KMS-11 (cell line): ENCODE measurements at regions not wholly inside any gene's neighbourhood (a gene's known extent, or its start where the extent isn't known, plus 50 kb on each side); places are given as distances from the start of the nearest gene placed in this dataset.

Source experiments
- H2AFZ ChIP-seq: fragments of 200-600 bp; sonication (generic); 2 replicates; pipeline ENCODE4 v1.6.1; 2016; ENCODE audit warnings: antibody characterized with exemption, mixed run types, low read depth
- H3K27ac ChIP-seq: fragments of 200-600 bp; sonication (generic); 2 replicates; pipeline ENCODE4 v1.6.1; 2016; ENCODE audit warnings: mild to moderate bottlenecking, mixed run types
- H3K27me3 ChIP-seq: fragments of 200-600 bp; sonication (generic); 2 replicates; pipeline ENCODE4 v1.6.1; 2017; ENCODE audit warnings: mild to moderate bottlenecking, low read depth, mixed run types, moderate library complexity; ENCODE audit not compliant: insufficient read depth
- H3K36me3 ChIP-seq: fragments of 200-600 bp; sonication (generic); 2 replicates; pipeline ENCODE4 v1.6.1; 2017; ENCODE audit warnings: mild to moderate bottlenecking, mixed run types; ENCODE audit not compliant: insufficient read depth
- H3K4me1 ChIP-seq: fragments of 200-600 bp; sonication (generic); 2 replicates; pipeline ENCODE4 v1.6.1; 2016; ENCODE audit warnings: mild to moderate bottlenecking, low read depth, mixed run types; ENCODE audit not compliant: poor library complexity, severe bottlenecking
- H3K4me2 ChIP-seq: fragments of 200-600 bp; sonication (generic); 2 replicates; pipeline ENCODE4 v1.7.0; 2016; ENCODE audit warnings: mild to moderate bottlenecking, mixed run types
- H3K4me3 ChIP-seq: fragments of 200-600 bp; sonication (generic); IDR thresholded peaks from 2 replicates; pipeline ENCODE4 v1.6.1; 2017; ENCODE audit warnings: low read depth, low read length, mixed read lengths; ENCODE audit not compliant: insufficient read depth
- H3K79me2 ChIP-seq: fragments of 200-600 bp; sonication (generic); 2 replicates; pipeline ENCODE4 v1.6.1; 2016; ENCODE audit warnings: low read depth, mixed run types; ENCODE audit not compliant: insufficient read depth
- H3K9ac ChIP-seq: fragments of 200-600 bp; sonication (generic); 2 replicates; pipeline ENCODE4 v1.6.1; 2016; ENCODE audit warnings: mild to moderate bottlenecking, mixed run types
- H4K20me1 ChIP-seq: fragments of 200-600 bp; sonication (generic); 2 replicates; pipeline ENCODE4 v1.6.1; 2016; ENCODE audit warnings: mild to moderate bottlenecking, mixed run types; ENCODE audit not compliant: insufficient read depth
- TF ChIP-seq, protein P1 (sequence below): fragments of 200-600 bp; sonication (generic); conservative IDR thresholded peaks from 2 replicates; pipeline ENCODE4 v1.6.1; 2017; ENCODE audit warnings: low read depth, mild to moderate bottlenecking, antibody characterized with exemption, low read length, moderate library complexity, mixed read lengths

GRCh38 chr2:217218269-217219163 lies 358.7 kb upstream of the TNP1 start:
- H3K79me2 ChIP-seq, result no peaks in the 10 kb centered on the region
- peaks cover 31% of the 10 kb centered on the region for H3K4me1 ChIP-seq
- no peaks in the 10 kb centered on the region for H3K27me3 ChIP-seq
- no peak overlapping the region for H3K9ac ChIP-seq
- H3K4me2 ChIP-seq, result peak overlapping the region; percentile 12; the same call in 1 of the 2 replicates
- no peak overlapping the region for H3K27ac ChIP-seq
- TF ChIP-seq, protein P1, sequence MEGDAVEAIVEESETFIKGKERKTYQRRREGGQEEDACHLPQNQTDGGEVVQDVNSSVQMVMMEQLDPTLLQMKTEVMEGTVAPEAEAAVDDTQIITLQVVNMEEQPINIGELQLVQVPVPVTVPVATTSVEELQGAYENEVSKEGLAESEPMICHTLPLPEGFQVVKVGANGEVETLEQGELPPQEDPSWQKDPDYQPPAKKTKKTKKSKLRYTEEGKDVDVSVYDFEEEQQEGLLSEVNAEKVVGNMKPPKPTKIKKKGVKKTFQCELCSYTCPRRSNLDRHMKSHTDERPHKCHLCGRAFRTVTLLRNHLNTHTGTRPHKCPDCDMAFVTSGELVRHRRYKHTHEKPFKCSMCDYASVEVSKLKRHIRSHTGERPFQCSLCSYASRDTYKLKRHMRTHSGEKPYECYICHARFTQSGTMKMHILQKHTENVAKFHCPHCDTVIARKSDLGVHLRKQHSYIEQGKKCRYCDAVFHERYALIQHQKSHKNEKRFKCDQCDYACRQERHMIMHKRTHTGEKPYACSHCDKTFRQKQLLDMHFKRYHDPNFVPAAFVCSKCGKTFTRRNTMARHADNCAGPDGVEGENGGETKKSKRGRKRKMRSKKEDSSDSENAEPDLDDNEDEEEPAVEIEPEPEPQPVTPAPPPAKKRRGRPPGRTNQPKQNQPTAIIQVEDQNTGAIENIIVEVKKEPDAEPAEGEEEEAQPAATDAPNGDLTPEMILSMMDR, result no peak
- H3K36me3 ChIP-seq, result no peaks in the 10 kb centered on the region
- H2AFZ ChIP-seq, result no peak overlapping the region
- H4K20me1 ChIP-seq, result no peaks in the 10 kb centered on the region
- no peak overlapping the region for H3K4me3 ChIP-seq

GRCh38 chr2:217216982-217217381 lies 357.1 kb upstream of the TNP1 start:
- Histone ChIP-seq H3K4me3 (no peak overlapping the region), H3K36me3 (no peaks in the 10 kb centered on the region), H2AFZ (no peak overlapping the region), H3K4me2 (no peak overlapping the region), H3K27me3 (no peaks in the 10 kb centered on the region), H4K20me1 (no peaks in the 10 kb centered on the region), H3K79me2 (no peaks in the 10 kb centered on the region), H3K4me1 (peaks cover 17% of the 10 kb centered on the region), H3K27ac (no peak overlapping the region), H3K9ac (no peak overlapping the region)
- TF ChIP-seq, protein P1, result no peak

DNA sequence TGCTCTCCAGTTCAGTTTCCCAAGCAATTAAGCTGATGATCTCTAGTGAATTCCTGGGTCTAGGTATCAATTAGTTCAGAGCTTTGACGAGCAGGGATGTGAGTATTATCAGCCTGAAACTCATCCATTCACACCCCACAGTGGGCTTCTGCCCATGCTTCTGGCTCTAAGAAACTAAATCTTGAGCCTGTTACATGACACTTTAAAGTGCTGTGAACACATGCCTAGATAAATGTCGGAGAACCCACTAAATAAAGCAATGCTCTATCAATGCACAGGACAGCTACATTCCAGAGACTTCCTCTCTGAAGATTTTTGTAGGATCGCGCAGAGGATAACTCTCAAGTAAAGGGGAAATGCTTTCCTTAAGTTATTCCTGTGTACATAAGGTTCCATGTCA lies 356.5 kb upstream of the TNP1 start:
- no peaks in the 10 kb centered on the region for H3K36me3 ChIP-seq
- no peaks in the 10 kb centered on the region for H3K27me3 ChIP-seq
- H3K4me2 ChIP-seq, result no peak overlapping the region
- H3K79me2 ChIP-seq, result no peaks in the 10 kb centered on the region
- no peak overlapping the region for H3K9ac ChIP-seq
- TF ChIP-seq, protein P1, result no peak
- no peak overlapping the region for H3K27ac ChIP-seq
- no peak overlapping the region for H2AFZ ChIP-seq
- H3K4me3 ChIP-seq, result no peak overlapping the region
- H3K4me1 ChIP-seq, result peaks cover 17% of the 10 kb centered on the region
- H4K20me1 ChIP-seq, result no peaks in the 10 kb centered on the region

- H3K4me2 ChIP-seq, result no peak overlapping the region
- H3K4me1 ChIP-seq, result peaks cover 17% of the 10 kb centered on the region
- no peak overlapping the region for H3K4me3 ChIP-seq
- no peaks in the 10 kb centered on the region for H3K36me3 ChIP-seq
- no peaks in the 10 kb centered on the region for H4K20me1 ChIP-seq
- no peak overlapping the region for H3K27ac ChIP-seq
- H3K79me2 ChIP-seq, result no peaks in the 10 kb centered on the region
- no peak overlapping the region for H3K9ac ChIP-seq
- no peak overlapping the region for H2AFZ ChIP-seq
- no peaks in the 10 kb centered on the region for H3K27me3 ChIP-seq
- TF ChIP-seq, protein P1, result no peak
Measured at GRCh38 chr2:217215877-217216276, 356.0 kb upstream of the TNP1 start.
